Esophagus squamous epithelium (tissue), 4 donors: ENCODE measurements at regions not wholly inside any gene's neighbourhood (a gene's known extent, or its start where the extent isn't known, plus 50 kb on each side); places are given as distances from the start of the nearest gene placed in this dataset.

Experiments used
- CTCF ChIP-seq, 6 experiments: fragments of 450-650 bp in 4 of 6; fragments of 200-600 bp in 2 of 6; sonication (generic) in 2 of 6; IDR thresholded peaks; one replicate each; pipeline ENCODE4 v1.5.1; 2016 to 2019; ENCODE audit warnings: antibody characterized with exemption in 6 of 6, mild to moderate bottlenecking in 4 of 6, moderate library complexity in 4 of 6
- POLR2A ChIP-seq, 4 donors: fragments of 450-650 bp; IDR thresholded peaks; one replicate each; pipeline ENCODE4 v1.6.1; 2017; ENCODE audit warnings: antibody characterized with exemption in 4 of 4, mild to moderate bottlenecking in 4 of 4, moderate library complexity in 3 of 4

GRCh38 chr4:35237924-35238323 is 1006.4 kb downstream of the ARAP2 start:
- no peak for TF ChIP-seq POLR2A (IDR thresholded peaks at IDR 0.05)
- no peak for TF ChIP-seq CTCF (IDR thresholded peaks at IDR 0.05)
